ENCODE measurements at regions not wholly inside any gene's neighbourhood (a gene's known extent, or its start where the extent isn't known, plus 50 kb on each side); places are given as distances from the start of the nearest gene placed in this dataset.

- no peaks in the 10 kb centered on the region for H3K27me3 ChIP-seq (ENCODE audit: control insufficient read depth in 1 of 2, insufficient read depth in 2 of 2, low read length in 2 of 2)
- no peak overlapping the region for H3K27ac ChIP-seq (ENCODE audit: low read depth, low read length)
- no peak overlapping the region for H3K4me3 ChIP-seq (ENCODE audit: low read depth in 1 of 2, low read length in 2 of 2)
- no peak overlapping the region for H3K9ac ChIP-seq (ENCODE audit: low read length)
- no peaks in the 10 kb centered on the region for H3K36me3 ChIP-seq (ENCODE audit: insufficient read depth, low read length)
- no peaks in the 10 kb centered on the region for H3K9me3 ChIP-seq (ENCODE audit: low read length)
- no peaks in the 10 kb centered on the region for H3K4me1 ChIP-seq (ENCODE audit: insufficient read depth, low read length)
These were observed 480.0 kb upstream of the HS6ST1 start for GRCh38 chr2:128798502-128799283.

GRCh38 chr2:128799284-128799552 is 480.6 kb upstream of the HS6ST1 start:
- H3K9ac ChIP-seq (ENCODE audit: low read length), result no peak overlapping the region

GRCh38 chr2:128799730-128800129 is 481.1 kb upstream of the HS6ST1 start:
- H3K36me3 ChIP-seq (ENCODE audit: insufficient read depth, low read length), result no peaks in the 10 kb centered on the region
- no peak overlapping the region for H3K4me3 ChIP-seq (ENCODE audit: low read depth in 1 of 2, low read length in 2 of 2)
- no peaks in the 10 kb centered on the region for H3K4me1 ChIP-seq (ENCODE audit: insufficient read depth, low read length)
- no peak overlapping the region for H3K9ac ChIP-seq (ENCODE audit: low read length)
- no peak overlapping the region for H3K27ac ChIP-seq (ENCODE audit: low read depth, low read length)
- H3K27me3 ChIP-seq (ENCODE audit: control insufficient read depth in 1 of 2, insufficient read depth in 2 of 2, low read length in 2 of 2), result no peaks in the 10 kb centered on the region
- no peaks in the 10 kb centered on the region for H3K9me3 ChIP-seq (ENCODE audit: low read length)

More at GRCh38 chr2:128799284-128799552, 480.6 kb upstream of the HS6ST1 start:
- no peaks in the 10 kb centered on the region for H3K36me3 ChIP-seq (ENCODE audit: insufficient read depth, low read length)
- H3K27ac ChIP-seq (ENCODE audit: low read depth, low read length), result no peak overlapping the region
- no peaks in the 10 kb centered on the region for H3K4me1 ChIP-seq (ENCODE audit: insufficient read depth, low read length)
- H3K27me3 ChIP-seq (ENCODE audit: control insufficient read depth in 1 of 2, insufficient read depth in 2 of 2, low read length in 2 of 2), result no peaks in the 10 kb centered on the region
- no peak overlapping the region for H3K4me3 ChIP-seq (ENCODE audit: low read depth in 1 of 2, low read length in 2 of 2)
- no peaks in the 10 kb centered on the region for H3K9me3 ChIP-seq (ENCODE audit: low read length)

GRCh38 chr2:128801576-128801975 is 482.9 kb upstream of the HS6ST1 start:
- Histone ChIP-seq H3K9ac (ENCODE audit: low read length) (no peak overlapping the region), H3K36me3 (ENCODE audit: insufficient read depth, low read length) (no peaks in the 10 kb centered on the region), H3K27ac (ENCODE audit: low read depth, low read length) (no peak overlapping the region), H3K27me3 (ENCODE audit: control insufficient read depth in 1 of 2, insufficient read depth in 2 of 2, low read length in 2 of 2) (no peaks in the 10 kb centered on the region), H3K4me1 (ENCODE audit: insufficient read depth, low read length) (no peaks in the 10 kb centered on the region), H3K9me3 (ENCODE audit: low read length) (no peaks in the 10 kb centered on the region), H3K4me3 (ENCODE audit: low read depth in 1 of 2, low read length in 2 of 2) (no peak overlapping the region)

GRCh38 chr2:128803222-128803621 is 484.6 kb upstream of the HS6ST1 start:
- Histone ChIP-seq H3K4me3 (ENCODE audit: low read depth in 1 of 2, low read length in 2 of 2) (no peak overlapping the region), H3K27ac (ENCODE audit: low read depth, low read length) (no peak overlapping the region), H3K9ac (ENCODE audit: low read length) (no peak overlapping the region), H3K4me1 (ENCODE audit: insufficient read depth, low read length) (no peaks in the 10 kb centered on the region), H3K9me3 (ENCODE audit: low read length) (no peaks in the 10 kb centered on the region), H3K27me3 (ENCODE audit: control insufficient read depth in 1 of 2, insufficient read depth in 2 of 2, low read length in 2 of 2) (no peaks in the 10 kb centered on the region), H3K36me3 (ENCODE audit: insufficient read depth, low read length) (no peaks in the 10 kb centered on the region)

- Histone ChIP-seq H3K27me3 (ENCODE audit: control insufficient read depth in 1 of 2, insufficient read depth in 2 of 2, low read length in 2 of 2) (no peaks in the 10 kb centered on the region), H3K36me3 (ENCODE audit: insufficient read depth, low read length) (no peaks in the 10 kb centered on the region), H3K4me1 (ENCODE audit: insufficient read depth, low read length) (no peaks in the 10 kb centered on the region), H3K9ac (ENCODE audit: low read length) (no peak overlapping the region), H3K4me3 (ENCODE audit: low read depth in 1 of 2, low read length in 2 of 2) (no peak overlapping the region), H3K27ac (ENCODE audit: low read depth, low read length) (no peak overlapping the region), H3K9me3 (ENCODE audit: low read length) (no peaks in the 10 kb centered on the region)
These were observed 486.6 kb upstream of the HS6ST1 start for GRCh38 chr2:128805237-128805636.

GRCh38 chr2:128805918-128806317 is 487.2 kb upstream of the HS6ST1 start:
- Histone ChIP-seq H3K4me1 (ENCODE audit: insufficient read depth, low read length) (no peaks in the 10 kb centered on the region), H3K27ac (ENCODE audit: low read depth, low read length) (no peak overlapping the region), H3K9me3 (ENCODE audit: low read length) (no peaks in the 10 kb centered on the region), H3K36me3 (ENCODE audit: insufficient read depth, low read length) (no peaks in the 10 kb centered on the region), H3K27me3 (ENCODE audit: control insufficient read depth in 1 of 2, insufficient read depth in 2 of 2, low read length in 2 of 2) (no peaks in the 10 kb centered on the region), H3K9ac (ENCODE audit: low read length) (no peak overlapping the region), H3K4me3 (ENCODE audit: low read depth in 1 of 2, low read length in 2 of 2) (no peak overlapping the region)

- Histone ChIP-seq H3K36me3 (ENCODE audit: insufficient read depth, low read length) (no peaks in the 10 kb centered on the region), H3K4me1 (ENCODE audit: insufficient read depth, low read length) (no peaks in the 10 kb centered on the region), H3K9ac (ENCODE audit: low read length) (no peak overlapping the region), H3K4me3 (ENCODE audit: low read depth in 1 of 2, low read length in 2 of 2) (no peak overlapping the region), H3K27ac (ENCODE audit: low read depth, low read length) (no peak overlapping the region), H3K9me3 (ENCODE audit: low read length) (no peaks in the 10 kb centered on the region), H3K27me3 (ENCODE audit: control insufficient read depth in 1 of 2, insufficient read depth in 2 of 2, low read length in 2 of 2) (no peaks in the 10 kb centered on the region)
These were observed 488.6 kb upstream of the HS6ST1 start for GRCh38 chr2:128807317-128807716.

- Histone ChIP-seq H3K9ac (ENCODE audit: low read length) (no peak overlapping the region), H3K27ac (ENCODE audit: low read depth, low read length) (no peak overlapping the region), H3K9me3 (ENCODE audit: low read length) (no peaks in the 10 kb centered on the region), H3K4me1 (ENCODE audit: insufficient read depth, low read length) (no peaks in the 10 kb centered on the region), H3K27me3 (ENCODE audit: control insufficient read depth in 1 of 2, insufficient read depth in 2 of 2, low read length in 2 of 2) (no peaks in the 10 kb centered on the region), H3K4me3 (ENCODE audit: low read depth in 1 of 2, low read length in 2 of 2) (no peak overlapping the region), H3K36me3 (ENCODE audit: insufficient read depth, low read length) (no peaks in the 10 kb centered on the region)
These were observed 490.0 kb upstream of the HS6ST1 start for GRCh38 chr2:128808462-128809258.

GRCh38 chr2:128809259-128809636 is 490.6 kb upstream of the HS6ST1 start:
- H3K4me3 ChIP-seq (ENCODE audit: low read depth in 1 of 2, low read length in 2 of 2), result no peak overlapping the region

GRCh38 chr2:128809880-128810279 is 491.2 kb upstream of the HS6ST1 start:
- H3K27me3 ChIP-seq (ENCODE audit: control insufficient read depth in 1 of 2, insufficient read depth in 2 of 2, low read length in 2 of 2), result no peaks in the 10 kb centered on the region
- H3K9me3 ChIP-seq (ENCODE audit: low read length), result no peaks in the 10 kb centered on the region
- H3K4me3 ChIP-seq (ENCODE audit: low read depth in 1 of 2, low read length in 2 of 2), result no peak overlapping the region
- no peaks in the 10 kb centered on the region for H3K4me1 ChIP-seq (ENCODE audit: insufficient read depth, low read length)
- no peak overlapping the region for H3K9ac ChIP-seq (ENCODE audit: low read length)
- no peak overlapping the region for H3K27ac ChIP-seq (ENCODE audit: low read depth, low read length)
- H3K36me3 ChIP-seq (ENCODE audit: insufficient read depth, low read length), result no peaks in the 10 kb centered on the region

More at GRCh38 chr2:128809259-128809636, 490.6 kb upstream of the HS6ST1 start:
- Histone ChIP-seq H3K36me3 (ENCODE audit: insufficient read depth, low read length) (no peaks in the 10 kb centered on the region), H3K27me3 (ENCODE audit: control insufficient read depth in 1 of 2, insufficient read depth in 2 of 2, low read length in 2 of 2) (no peaks in the 10 kb centered on the region), H3K9ac (ENCODE audit: low read length) (no peak overlapping the region), H3K4me1 (ENCODE audit: insufficient read depth, low read length) (no peaks in the 10 kb centered on the region), H3K9me3 (ENCODE audit: low read length) (no peaks in the 10 kb centered on the region), H3K27ac (ENCODE audit: low read depth, low read length) (no peak overlapping the region)

All from muscle layer of colon (tissue), 2 donors.